ENCODE measurements at regions not wholly inside any gene's neighbourhood (a gene's known extent, or its start where the extent isn't known, plus 50 kb on each side); places are given as distances from the start of the nearest gene placed in this dataset.
"Not testable (repeated sequence)": the region's sequence is repeated elsewhere in the genome, so short reads cannot be mapped to it uniquely, and the experiment has no call there.

- WGBS (ENCODE audit: insufficient coverage, insufficient read length): no CpG with 5 or more reads among the region's 6 CpGs
- not testable (repeated sequence) for H3K4me1 ChIP-seq (ENCODE audit: control insufficient read depth, insufficient read depth, low read length); H3K4me3 ChIP-seq (ENCODE audit: low read length); H3K9me3 ChIP-seq (ENCODE audit: control insufficient read depth, insufficient read depth, low read length); H3K36me3 ChIP-seq (ENCODE audit: control insufficient read depth, insufficient read depth, low read length); DNase-seq (ENCODE audit: low read depth, low spot score); H3K27me3 ChIP-seq (ENCODE audit: control insufficient read depth, insufficient read depth, low read length); H3K27ac ChIP-seq (ENCODE audit: low read length)
Observed at GRCh38 chr16:16448423-16448822, 69.5 kb downstream of the NPIPA7 start.

DNA sequence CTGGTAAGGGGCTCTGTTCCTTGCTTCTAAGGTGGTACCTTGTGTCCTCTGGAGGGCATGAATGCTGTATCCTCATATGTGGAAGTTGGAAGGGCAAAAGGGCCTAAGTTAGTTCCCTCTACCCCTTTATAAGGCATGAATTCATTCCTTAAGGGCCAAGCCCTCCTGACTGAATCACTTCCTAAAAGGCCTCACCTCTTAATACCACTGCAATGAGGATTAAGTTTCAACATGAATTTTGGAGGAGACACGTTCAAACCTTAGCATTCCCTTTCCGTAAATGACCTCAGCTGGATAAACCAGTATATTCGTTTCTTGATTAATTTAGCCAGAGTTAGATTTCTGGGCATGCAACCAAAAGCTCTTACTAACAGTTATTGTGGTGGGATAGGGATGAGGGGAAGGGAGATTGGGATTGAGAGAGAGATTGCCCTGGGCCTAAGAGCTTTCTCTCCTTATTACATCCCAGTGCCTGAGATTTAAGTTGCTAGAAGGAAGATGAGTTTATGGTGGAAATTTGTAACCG is 70.8 kb downstream of the NPIPA7 start:
- H3K4me1 ChIP-seq (ENCODE audit: control insufficient read depth, insufficient read depth, low read length); H3K36me3 ChIP-seq (ENCODE audit: control insufficient read depth, insufficient read depth, low read length); H3K27me3 ChIP-seq (ENCODE audit: control insufficient read depth, insufficient read depth, low read length); H3K9me3 ChIP-seq (ENCODE audit: control insufficient read depth, insufficient read depth, low read length); H3K4me3 ChIP-seq (ENCODE audit: low read length); DNase-seq (ENCODE audit: low read depth, low spot score); H3K27ac ChIP-seq (ENCODE audit: low read length): not testable (repeated sequence)
- no CpG with 5 or more reads among the region's 4 CpGs for WGBS (ENCODE audit: insufficient coverage, insufficient read length)

GRCh38 chr16:16451721-16452410 is 72.9 kb downstream of the NPIPA7 start:
- H3K27ac ChIP-seq (ENCODE audit: low read length); H3K27me3 ChIP-seq (ENCODE audit: control insufficient read depth, insufficient read depth, low read length); H3K4me1 ChIP-seq (ENCODE audit: control insufficient read depth, insufficient read depth, low read length); H3K4me3 ChIP-seq (ENCODE audit: low read length); DNase-seq (ENCODE audit: low read depth, low spot score); H3K9me3 ChIP-seq (ENCODE audit: control insufficient read depth, insufficient read depth, low read length); H3K36me3 ChIP-seq (ENCODE audit: control insufficient read depth, insufficient read depth, low read length): not testable (repeated sequence)
- no CpG with 5 or more reads among the region's 10 CpGs for WGBS (ENCODE audit: insufficient coverage, insufficient read length)

GRCh38 chr16:16458579-16458978 is 79.6 kb downstream of the NPIPA7 start:
- not testable (repeated sequence) for H3K27me3 ChIP-seq (ENCODE audit: control insufficient read depth, insufficient read depth, low read length); H3K9me3 ChIP-seq (ENCODE audit: control insufficient read depth, insufficient read depth, low read length); DNase-seq (ENCODE audit: low read depth, low spot score); H3K36me3 ChIP-seq (ENCODE audit: control insufficient read depth, insufficient read depth, low read length); H3K4me3 ChIP-seq (ENCODE audit: low read length); H3K27ac ChIP-seq (ENCODE audit: low read length); H3K4me1 ChIP-seq (ENCODE audit: control insufficient read depth, insufficient read depth, low read length)
- WGBS (ENCODE audit: insufficient coverage, insufficient read length): no CpG with 5 or more reads among the region's 5 CpGs

DNA sequence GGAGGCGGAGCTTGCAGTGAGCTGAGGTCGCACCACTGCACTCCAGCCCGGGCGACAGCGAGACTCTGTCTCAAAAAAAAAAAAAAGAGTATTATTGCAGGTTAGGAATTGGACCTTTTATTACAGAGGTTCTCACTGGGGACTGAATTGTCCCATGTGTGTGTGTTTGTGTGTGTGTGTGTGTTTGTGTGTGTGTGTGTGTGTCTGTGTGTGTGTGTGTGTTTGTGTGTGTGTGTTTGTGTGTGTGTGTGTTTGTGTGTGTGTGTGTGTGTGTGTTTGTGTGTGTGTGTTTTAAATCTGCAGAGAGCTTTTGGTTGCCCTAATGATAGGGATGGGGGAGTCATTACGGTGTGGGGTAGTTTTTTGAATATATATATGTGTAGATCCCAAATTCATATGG is 84.9 kb downstream of the NPIPA7 start:
- not testable (repeated sequence) for H3K27ac ChIP-seq (ENCODE audit: low read length); DNase-seq (ENCODE audit: low read depth, low spot score); H3K36me3 ChIP-seq (ENCODE audit: control insufficient read depth, insufficient read depth, low read length); H3K4me3 ChIP-seq (ENCODE audit: low read length); H3K27me3 ChIP-seq (ENCODE audit: control insufficient read depth, insufficient read depth, low read length); H3K4me1 ChIP-seq (ENCODE audit: control insufficient read depth, insufficient read depth, low read length); H3K9me3 ChIP-seq (ENCODE audit: control insufficient read depth, insufficient read depth, low read length)
- no CpG with 5 or more reads among the region's 6 CpGs for WGBS (ENCODE audit: insufficient coverage, insufficient read length)

DNA sequence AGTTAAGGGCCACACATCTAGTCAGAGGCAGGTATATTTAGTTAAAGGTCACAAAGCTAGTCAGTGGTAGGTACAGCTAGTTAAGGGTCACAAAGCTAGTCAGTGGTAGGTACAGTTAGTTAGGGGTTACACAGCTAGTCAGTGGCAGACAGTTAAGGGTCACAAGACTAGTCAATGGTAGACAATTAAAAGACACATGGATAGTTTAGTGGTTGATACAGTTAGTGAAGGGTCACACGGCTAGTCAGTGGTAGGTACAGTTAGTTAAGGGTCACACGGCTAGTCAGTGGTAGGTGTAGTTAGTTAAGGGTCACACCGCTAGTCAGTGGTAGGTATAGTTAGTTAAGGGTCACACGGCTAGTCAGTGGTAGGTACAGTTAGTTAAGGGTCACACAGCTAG is 110.0 kb downstream of the NPIPA7 start:
- not testable (repeated sequence) for DNase-seq (ENCODE audit: low read depth, low spot score)

GRCh38 chr16:16489466-16489865 is 110.5 kb downstream of the NPIPA7 start:
- H3K36me3 ChIP-seq (ENCODE audit: control insufficient read depth, insufficient read depth, low read length); H3K27ac ChIP-seq (ENCODE audit: low read length); H3K27me3 ChIP-seq (ENCODE audit: control insufficient read depth, insufficient read depth, low read length); H3K4me3 ChIP-seq (ENCODE audit: low read length); H3K9me3 ChIP-seq (ENCODE audit: control insufficient read depth, insufficient read depth, low read length); DNase-seq (ENCODE audit: low read depth, low spot score); H3K4me1 ChIP-seq (ENCODE audit: control insufficient read depth, insufficient read depth, low read length): not testable (repeated sequence)
- WGBS (ENCODE audit: insufficient coverage, insufficient read length): no CpG with 5 or more reads among the region's 15 CpGs

More for the DNA sequence above, 110.0 kb downstream of the NPIPA7 start:
- not testable (repeated sequence) for H3K36me3 ChIP-seq (ENCODE audit: control insufficient read depth, insufficient read depth, low read length); H3K4me3 ChIP-seq (ENCODE audit: low read length); H3K27ac ChIP-seq (ENCODE audit: low read length); H3K27me3 ChIP-seq (ENCODE audit: control insufficient read depth, insufficient read depth, low read length); H3K4me1 ChIP-seq (ENCODE audit: control insufficient read depth, insufficient read depth, low read length); H3K9me3 ChIP-seq (ENCODE audit: control insufficient read depth, insufficient read depth, low read length)
- WGBS (ENCODE audit: insufficient coverage, insufficient read length): no CpG with 5 or more reads among the region's 4 CpGs

DNA sequence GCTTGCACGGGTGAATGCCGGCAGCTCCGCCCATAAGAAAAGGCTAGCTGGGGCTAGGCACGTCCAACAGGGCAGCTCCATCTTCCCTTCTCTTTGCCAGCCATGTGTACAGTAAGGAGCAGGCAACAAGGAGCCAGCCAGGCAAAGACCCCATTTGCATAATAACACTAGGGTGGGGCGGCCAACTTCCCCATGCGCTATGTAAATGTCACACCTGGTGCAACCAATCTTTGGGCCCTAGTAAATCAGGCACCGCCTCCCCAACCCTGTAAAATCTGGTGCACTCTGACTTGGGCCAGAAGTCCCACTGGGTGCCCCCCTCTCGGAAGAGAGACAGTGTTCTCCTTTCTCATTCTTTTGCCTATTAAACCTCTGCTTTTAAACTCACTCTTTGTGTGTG is 115.2 kb downstream of the NPIPA7 start:
- not testable (repeated sequence) for H3K4me1 ChIP-seq (ENCODE audit: control insufficient read depth, insufficient read depth, low read length); H3K36me3 ChIP-seq (ENCODE audit: control insufficient read depth, insufficient read depth, low read length); DNase-seq (ENCODE audit: low read depth, low spot score); H3K27me3 ChIP-seq (ENCODE audit: control insufficient read depth, insufficient read depth, low read length); H3K4me3 ChIP-seq (ENCODE audit: low read length); H3K9me3 ChIP-seq (ENCODE audit: control insufficient read depth, insufficient read depth, low read length); H3K27ac ChIP-seq (ENCODE audit: low read length)
- WGBS (ENCODE audit: insufficient coverage, insufficient read length): no CpG with 5 or more reads among the region's 8 CpGs

GRCh38 chr16:16494998-16495397 is 116.1 kb downstream of the NPIPA7 start:
- not testable (repeated sequence) for H3K27me3 ChIP-seq (ENCODE audit: control insufficient read depth, insufficient read depth, low read length); H3K9me3 ChIP-seq (ENCODE audit: control insufficient read depth, insufficient read depth, low read length); H3K27ac ChIP-seq (ENCODE audit: low read length); H3K36me3 ChIP-seq (ENCODE audit: control insufficient read depth, insufficient read depth, low read length); DNase-seq (ENCODE audit: low read depth, low spot score); H3K4me1 ChIP-seq (ENCODE audit: control insufficient read depth, insufficient read depth, low read length); H3K4me3 ChIP-seq (ENCODE audit: low read length)
- no CpG with 5 or more reads among the region's 11 CpGs for WGBS (ENCODE audit: insufficient coverage, insufficient read length)

- not testable (repeated sequence) for H3K4me1 ChIP-seq (ENCODE audit: control insufficient read depth, insufficient read depth, low read length); H3K27ac ChIP-seq (ENCODE audit: low read length); H3K9me3 ChIP-seq (ENCODE audit: control insufficient read depth, insufficient read depth, low read length); H3K27me3 ChIP-seq (ENCODE audit: control insufficient read depth, insufficient read depth, low read length); DNase-seq (ENCODE audit: low read depth, low spot score); H3K36me3 ChIP-seq (ENCODE audit: control insufficient read depth, insufficient read depth, low read length); H3K4me3 ChIP-seq (ENCODE audit: low read length)
- no CpG with 5 or more reads among the region's 8 CpGs for WGBS (ENCODE audit: insufficient coverage, insufficient read length)
Observed at GRCh38 chr16:16499875-16500274, 120.9 kb downstream of the NPIPA7 start.

GRCh38 chr16:16507041-16507440 is 128.1 kb downstream of the NPIPA7 start:
- not testable (repeated sequence) for H3K27ac ChIP-seq (ENCODE audit: low read length); H3K9me3 ChIP-seq (ENCODE audit: control insufficient read depth, insufficient read depth, low read length); H3K36me3 ChIP-seq (ENCODE audit: control insufficient read depth, insufficient read depth, low read length); H3K4me3 ChIP-seq (ENCODE audit: low read length); H3K27me3 ChIP-seq (ENCODE audit: control insufficient read depth, insufficient read depth, low read length); H3K4me1 ChIP-seq (ENCODE audit: control insufficient read depth, insufficient read depth, low read length); DNase-seq (ENCODE audit: low read depth, low spot score)
- WGBS (ENCODE audit: insufficient coverage, insufficient read length): no CpG with 5 or more reads among the region's 1 CpG

All from iPS DF 6.9 (cell line).